ENCODE measurements at regions not wholly inside any gene's neighbourhood (a gene's known extent, or its start where the extent isn't known, plus 50 kb on each side); places are given as distances from the start of the nearest gene placed in this dataset.

DNA sequence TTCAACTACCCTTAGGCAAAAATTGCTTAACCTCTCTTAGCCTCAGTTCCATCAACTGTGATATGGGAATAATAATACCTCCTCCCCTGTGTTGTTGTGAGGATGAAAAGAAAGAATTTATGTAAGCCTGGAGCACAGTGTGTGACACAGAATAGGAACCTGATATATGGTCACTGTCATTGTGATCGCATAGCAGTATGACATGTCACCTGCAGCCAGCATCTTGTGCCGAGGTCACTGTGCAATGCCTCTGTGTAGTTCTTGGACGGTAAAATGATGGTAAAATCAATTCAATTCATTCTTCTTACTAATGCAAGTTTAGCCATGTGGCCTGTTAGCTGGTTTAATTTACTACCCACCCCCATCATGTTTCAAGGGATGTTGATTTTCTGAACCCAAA, 54.6 kb upstream of the GPR158 start:
- no peak overlapping the region for H3K4me3 ChIP-seq (ENCODE audit: low read depth, low read length)
- DNase-seq (ENCODE audit: low read depth) = no peak
- no peak for TF ChIP-seq POLR2A (IDR thresholded peaks at IDR 0.05; ENCODE audit: extremely low read depth, insufficient read length)
- no peak for TF ChIP-seq MYC (IDR thresholded peaks at IDR 0.05; ENCODE audit: low read depth, low read length)
- TF ChIP-seq, protein P1, sequence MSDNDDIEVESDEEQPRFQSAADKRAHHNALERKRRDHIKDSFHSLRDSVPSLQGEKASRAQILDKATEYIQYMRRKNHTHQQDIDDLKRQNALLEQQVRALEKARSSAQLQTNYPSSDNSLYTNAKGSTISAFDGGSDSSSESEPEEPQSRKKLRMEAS (IDR thresholded peaks at IDR 0.05; ENCODE audit: low read depth, low read length) = no peak
- TF ChIP-seq, protein P2, sequence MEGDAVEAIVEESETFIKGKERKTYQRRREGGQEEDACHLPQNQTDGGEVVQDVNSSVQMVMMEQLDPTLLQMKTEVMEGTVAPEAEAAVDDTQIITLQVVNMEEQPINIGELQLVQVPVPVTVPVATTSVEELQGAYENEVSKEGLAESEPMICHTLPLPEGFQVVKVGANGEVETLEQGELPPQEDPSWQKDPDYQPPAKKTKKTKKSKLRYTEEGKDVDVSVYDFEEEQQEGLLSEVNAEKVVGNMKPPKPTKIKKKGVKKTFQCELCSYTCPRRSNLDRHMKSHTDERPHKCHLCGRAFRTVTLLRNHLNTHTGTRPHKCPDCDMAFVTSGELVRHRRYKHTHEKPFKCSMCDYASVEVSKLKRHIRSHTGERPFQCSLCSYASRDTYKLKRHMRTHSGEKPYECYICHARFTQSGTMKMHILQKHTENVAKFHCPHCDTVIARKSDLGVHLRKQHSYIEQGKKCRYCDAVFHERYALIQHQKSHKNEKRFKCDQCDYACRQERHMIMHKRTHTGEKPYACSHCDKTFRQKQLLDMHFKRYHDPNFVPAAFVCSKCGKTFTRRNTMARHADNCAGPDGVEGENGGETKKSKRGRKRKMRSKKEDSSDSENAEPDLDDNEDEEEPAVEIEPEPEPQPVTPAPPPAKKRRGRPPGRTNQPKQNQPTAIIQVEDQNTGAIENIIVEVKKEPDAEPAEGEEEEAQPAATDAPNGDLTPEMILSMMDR (IDR thresholded peaks at IDR 0.05; ENCODE audit: low read depth, low read length) = no peak
